H1 (cell line): ENCODE measurements at regions not wholly inside any gene's neighbourhood (a gene's known extent, or its start where the extent isn't known, plus 50 kb on each side); places are given as distances from the start of the nearest gene placed in this dataset.

Experiments
- CTCF ChIA-PET: fragments of 300-600 bp; sonication (Branson Sonifier 250); formaldehyde crosslinking; loops from one replicate; lab custom pipeline; 2021; ENCODE audit not compliant: partially characterized antibody; lab: Charles Lee
- POLR2A ChIA-PET: fragments of 300-600 bp; sonication (Branson Sonifier 250); formaldehyde crosslinking; loops from one replicate; lab custom pipeline; 2021; ENCODE audit warnings: inconsistent platforms; ENCODE audit not compliant: partially characterized antibody; lab: Charles Lee
- DNase-seq, 2 experiments: peaks; one replicate each; pipeline versions ENCODE4 v3.0.0 to v3.0.0-alpha.2; 2010 to 2022; ENCODE audit warnings: low spot score in 2 of 2, low read depth in 1 of 2, mixed read lengths in 1 of 2
- FAIRE-seq: peaks from 2 replicates; lab custom pipeline; 2011; peaks lifted over from hg19 to GRCh38; lab: Jason Lieb, UNC
- H2AFZ ChIP-seq: 2 replicates; pipeline ENCODE4 v1.8.1; 2012; ENCODE audit warnings: low read length, inconsistent platforms
- H2AK5ac ChIP-seq: 2 replicates; pipeline ENCODE4 v1.6.1; 2013; ENCODE audit warnings: low read depth, low read length
- H2BK120ac ChIP-seq: replicated peaks from 2 replicates; pipeline ENCODE3; 2013; ENCODE audit warnings: low read depth, low read length, inconsistent platforms
- H2BK12ac ChIP-seq: 2 replicates; pipeline ENCODE4 v1.6.1; 2013; ENCODE audit warnings: low read depth, low read length
- H2BK15ac ChIP-seq: 2 replicates; pipeline ENCODE4 v1.6.1; 2013; ENCODE audit warnings: low read length
- H2BK20ac ChIP-seq: 2 replicates; pipeline ENCODE4 v1.6.1; 2013; ENCODE audit warnings: low read length
- H2BK5ac ChIP-seq: 2 replicates; pipeline ENCODE4 v1.6.1; 2013; ENCODE audit warnings: low read depth, low read length
- H3K14ac ChIP-seq: 2 replicates; pipeline ENCODE4 v1.6.1; 2013; ENCODE audit warnings: inconsistent platforms; ENCODE audit not compliant: insufficient read length
- H3K18ac ChIP-seq: 2 replicates; pipeline ENCODE4 v1.6.1; 2013; ENCODE audit warnings: low read length; ENCODE audit errors: extremely low read depth
- H3K23ac ChIP-seq: 2 replicates; pipeline ENCODE4 v1.6.1; 2013; ENCODE audit warnings: inconsistent platforms; ENCODE audit not compliant: insufficient read length
- H3K23me2 ChIP-seq: 2 replicates; pipeline ENCODE4 v1.6.1; 2013; ENCODE audit warnings: low read depth, low read length
- H3K27ac ChIP-seq: 2 replicates; pipeline ENCODE4 v1.6.1; 2011; ENCODE audit warnings: low read depth, low read length, inconsistent platforms
- H3K27me3 ChIP-seq, 4 experiments: replicated peaks in 1 of 4; 1 replicate in 1 of 4; 2 replicates in 3 of 4; pipeline versions ENCODE4 v1.6.1 to v1.8.1; 2011 to 2013; ENCODE audit warnings: low read length in 3 of 4, mild to moderate bottlenecking in 3 of 4, inconsistent platforms in 2 of 4, mixed read lengths in 2 of 4, moderate library complexity in 1 of 4; ENCODE audit not compliant: control insufficient read depth in 3 of 4, insufficient read depth in 3 of 4; ENCODE audit errors: extremely low read depth in 1 of 4
- H3K36me3 ChIP-seq, 4 experiments: 2 replicates each; pipeline versions ENCODE4 v1.6.1 to v1.8.1; 2011 to 2013; ENCODE audit warnings: mild to moderate bottlenecking in 4 of 4, low read length in 3 of 4, moderate library complexity in 2 of 4, control low read depth in 1 of 4, inconsistent platforms in 1 of 4; ENCODE audit not compliant: insufficient read depth in 4 of 4, control insufficient read depth in 2 of 4
- H3K4ac ChIP-seq: replicated peaks from 2 replicates; pipeline ENCODE3; 2013; ENCODE audit warnings: low read length, low read depth, mixed read lengths, inconsistent platforms; ENCODE audit not compliant: insufficient read length
- H3K4me1 ChIP-seq, 4 experiments: replicated peaks in 1 of 4; 1 replicate in 1 of 4; 2 replicates in 3 of 4; pipeline versions ENCODE4 v1.6.1 to v1.8.1; 2011 to 2013; ENCODE audit warnings: low read length in 3 of 4, inconsistent platforms in 2 of 4, mixed read lengths in 1 of 4; ENCODE audit not compliant: insufficient read depth in 4 of 4, control insufficient read depth in 3 of 4
- H3K4me2 ChIP-seq, 2 experiments: 2 replicates each; pipeline versions ENCODE4 v1.6.1 to v1.8.1; 2011 to 2013; ENCODE audit warnings: low read depth in 2 of 2, low read length in 2 of 2, control low read depth in 1 of 2, inconsistent platforms in 1 of 2, mild to moderate bottlenecking in 1 of 2; ENCODE audit not compliant: insufficient read depth in 1 of 2
- H3K4me3 ChIP-seq, 4 experiments: fragments of 200-600, 300-600 bp in 1 of 4; sonication (generic), shearing (Covaris generic), sonication (Bioruptor Twin) in 1 of 4; 2 replicates each; pipeline versions ENCODE4 v1.5.1 to v1.8.1; 2011 to 2016; ENCODE audit warnings: low read length in 4 of 4, low read depth in 3 of 4, control low read depth in 2 of 4, inconsistent platforms in 2 of 4, mild to moderate bottlenecking in 2 of 4, mixed read lengths in 1 of 4, moderate library complexity in 1 of 4; ENCODE audit not compliant: insufficient read depth in 2 of 4; ENCODE audit errors: extremely low read depth in 1 of 4
- H3K56ac ChIP-seq: replicated peaks from 2 replicates; pipeline ENCODE3; 2013; ENCODE audit warnings: low read depth, mild to moderate bottlenecking, mixed read lengths, low read length, inconsistent platforms; ENCODE audit not compliant: insufficient read length
- H3K79me1 ChIP-seq: 2 replicates; pipeline ENCODE4 v1.6.1; 2013; ENCODE audit warnings: low read depth, low read length, control low read depth
- H3K79me2 ChIP-seq, 2 experiments: 2 replicates each; pipeline versions ENCODE4 v1.6.1 to v1.8.1; 2012 to 2013; ENCODE audit warnings: low read length in 2 of 2, mild to moderate bottlenecking in 2 of 2, inconsistent platforms in 1 of 2; ENCODE audit not compliant: insufficient read depth in 2 of 2, control insufficient read depth in 1 of 2
- H3K9ac ChIP-seq, 4 experiments: replicated peaks in 1 of 4; 1 replicate in 1 of 4; 2 replicates in 3 of 4; pipeline versions ENCODE4 v1.6.1 to v1.8.1; 2011 to 2013; ENCODE audit warnings: low read depth in 3 of 4, low read length in 3 of 4, control low read depth in 2 of 4, mild to moderate bottlenecking in 2 of 4, moderate library complexity in 2 of 4, inconsistent platforms in 1 of 4; ENCODE audit errors: extremely low read depth in 1 of 4
- H3K9me3 ChIP-seq, 2 experiments: 2 replicates each; pipeline versions ENCODE4 v1.6.1 to v1.8.1; 2012 to 2013; ENCODE audit warnings: mild to moderate bottlenecking in 2 of 2, moderate library complexity in 2 of 2, control low read depth in 1 of 2, inconsistent platforms in 1 of 2, low read depth in 1 of 2, low read length in 1 of 2, mixed read lengths in 1 of 2; ENCODE audit not compliant: insufficient read depth in 2 of 2
- H4K20me1 ChIP-seq, 2 experiments: replicated peaks in 1 of 2; 2 replicates each; pipeline versions ENCODE3 to v1.8.1; 2011 to 2013; ENCODE audit warnings: inconsistent platforms in 2 of 2, low read length in 2 of 2, mild to moderate bottlenecking in 1 of 2; ENCODE audit not compliant: insufficient read depth in 2 of 2, control insufficient read depth in 1 of 2
- H4K5ac ChIP-seq: 2 replicates; pipeline ENCODE4 v1.6.1; 2013; ENCODE audit warnings: low read length, low read depth, mixed read lengths, inconsistent platforms; ENCODE audit not compliant: insufficient read length
- H4K8ac ChIP-seq: 2 replicates; pipeline ENCODE4 v1.8.0; 2013; ENCODE audit warnings: mild to moderate bottlenecking, moderate library complexity, low read length, inconsistent platforms; ENCODE audit not compliant: insufficient read depth; ENCODE audit errors: extremely low read depth
- H4K91ac ChIP-seq: replicated peaks from 2 replicates; pipeline ENCODE3; 2013; ENCODE audit warnings: low read length, mixed read lengths, inconsistent platforms; ENCODE audit not compliant: insufficient read length
- CHD7 ChIP-seq: fragments of 300-600 bp; sonication (generic); IDR thresholded peaks from 2 replicates; pipeline ENCODE4 v1.7.1; 2012; ENCODE audit warnings: low read length, moderate library complexity, mild to moderate bottlenecking, inconsistent platforms; ENCODE audit not compliant: insufficient replicate concordance
- WGBS, 2 experiments: shearing (Covaris generic) in 1 of 2; methylation state at CpG; one replicate each; pipeline versions ENCODE4 v1.1.6 to v1.1.7; 2013 to 2015; ENCODE audit warnings: low lambda C conversion rate in 2 of 2, mixed read lengths in 2 of 2, inconsistent platforms in 1 of 2, low coverage in 1 of 2, missing lambda C conversion rate in 1 of 2; ENCODE audit not compliant: insufficient replicate concordance in 2 of 2, insufficient coverage in 1 of 2, insufficient read length in 1 of 2; ENCODE audit errors: extremely low coverage in 1 of 2, missing lambda C conversion rate in 1 of 2; 5-methylcytosine and 5-hydroxymethylcytosine counted together

GRCh38 chr14:30456296-30456695, 102.7 kb upstream of the G2E3 start:
- Histone ChIP-seq H4K20me1 (no peaks in the 10 kb centered on the region), H3K18ac (no peak overlapping the region), H3K4ac (no peak overlapping the region), H2AFZ (no peak overlapping the region), H4K8ac (no peak overlapping the region), H3K9me3 (no peaks in the 10 kb centered on the region), H3K4me2 (no peak overlapping the region), H3K14ac (no peak overlapping the region), H3K23me2 (no peaks in the 10 kb centered on the region), H3K27ac (no peak overlapping the region), H2BK5ac (no peak overlapping the region), H2BK120ac (no peak overlapping the region), H3K56ac (no peak overlapping the region), H3K9ac (no peak overlapping the region), H3K27me3 (no peaks in the 10 kb centered on the region), H3K23ac (no peak overlapping the region), H3K4me1 (no peaks in the 10 kb centered on the region), H2BK12ac (no peak overlapping the region), H4K91ac (no peak overlapping the region), H3K79me2 (no peaks in the 10 kb centered on the region), H3K36me3 (no peaks in the 10 kb centered on the region), H3K4me3 (no peak overlapping the region), H2AK5ac (no peak overlapping the region), H2BK20ac (no peak overlapping the region), H4K5ac (no peak overlapping the region), H3K79me1 (no peaks in the 10 kb centered on the region), H2BK15ac (no peak overlapping the region)
- ChIA-PET CTCF (interaction anchor here (0.6 to 1.3 kb wide), 2 partner anchors 49 to 550 kb away, joined by 3 read pairs; no protein-coding TSS in a partner anchor), POLR2A (no interaction called here)
- DNase-seq (no peak), FAIRE-seq (no peak)
- 90% methylated on average over 2 of the region's 2 CpGs; no CpG with 5 or more reads in 1 of the 2 experiments for WGBS, 2 experiments
- no peak for TF ChIP-seq CHD7
